Fibroblast of skin of right quadriceps (primary cell): ENCODE measurements at regions not wholly inside any gene's neighbourhood (a gene's known extent, or its start where the extent isn't known, plus 50 kb on each side); places are given as distances from the start of the nearest gene placed in this dataset.
"Not testable (repeated sequence)": the region's sequence is repeated elsewhere in the genome, so short reads cannot be mapped to it uniquely, and the experiment has no call there.

Experiments used
- DNase-seq: peaks from one replicate; pipeline ENCODE4 v3.0.0-alpha.2; 2013

GRCh38 chr9:117649126-117649525, 55.1 kb upstream of the TLR4 start:
- no peak for DNase-seq

- DNase-seq = no peak
Measured at GRCh38 chr9:117644932-117645636, 59.1 kb upstream of the TLR4 start.

GRCh38 chr9:117644133-117644931, 59.9 kb upstream of the TLR4 start:
- DNase-seq = peak; percentile 45

GRCh38 chr9:117643288-117643654, 60.9 kb upstream of the TLR4 start:
- no peak for DNase-seq

GRCh38 chr9:117642571-117643287, 61.5 kb upstream of the TLR4 start:
- not testable (repeated sequence) for DNase-seq

GRCh38 chr9:117636681-117637080, 67.5 kb upstream of the TLR4 start:
- no peak for DNase-seq

- no peak for DNase-seq
Measured at GRCh38 chr9:117625154-117625553, 79.0 kb upstream of the TLR4 start.

- no peak for DNase-seq
Measured at GRCh38 chr9:117624106-117624505, 80.1 kb upstream of the TLR4 start.

- no peak for DNase-seq
Measured at GRCh38 chr9:117622347-117622746, 81.9 kb upstream of the TLR4 start.

GRCh38 chr9:117616431-117616831, 87.8 kb upstream of the TLR4 start:
- no peak for DNase-seq

GRCh38 chr9:117612317-117612716, 91.9 kb upstream of the TLR4 start:
- DNase-seq = no peak

- no peak for DNase-seq
Measured at GRCh38 chr9:117597977-117598376, 106.2 kb upstream of the TLR4 start.

GRCh38 chr9:117596678-117597077, 107.5 kb upstream of the TLR4 start:
- no peak for DNase-seq

GRCh38 chr9:117595650-117596049, 108.6 kb upstream of the TLR4 start:
- DNase-seq = no peak

- DNase-seq = no peak
Measured at GRCh38 chr9:117587263-117587662, 116.9 kb upstream of the TLR4 start.

GRCh38 chr9:117574099-117574498, 130.1 kb upstream of the TLR4 start:
- DNase-seq = no peak

- no peak for DNase-seq
Measured at GRCh38 chr9:117564839-117565238, 139.4 kb upstream of the TLR4 start.

- no peak for DNase-seq
Measured at GRCh38 chr9:117561761-117562160, 142.4 kb upstream of the TLR4 start.

GRCh38 chr9:117555964-117556629, 141.2 kb upstream of the ASTN2 start:
- peak; percentile 1 for DNase-seq

GRCh38 chr9:117552811-117553210, 138.0 kb upstream of the ASTN2 start:
- no peak for DNase-seq

GRCh38 chr9:117551171-117551570, 136.3 kb upstream of the ASTN2 start:
- no peak for DNase-seq

GRCh38 chr9:117549444-117549843, 134.6 kb upstream of the ASTN2 start:
- DNase-seq = no peak

GRCh38 chr9:117548556-117548955, 133.7 kb upstream of the ASTN2 start:
- DNase-seq = no peak
